ENCODE measurements at regions not wholly inside any gene's neighbourhood (a gene's known extent, or its start where the extent isn't known, plus 50 kb on each side); places are given as distances from the start of the nearest gene placed in this dataset.
"Not testable (repeated sequence)": the region's sequence is repeated elsewhere in the genome, so short reads cannot be mapped to it uniquely, and the experiment has no call there.

- DNase-seq (ENCODE audit: low read depth), result no peak
These were observed 214.2 kb downstream of the SH2D4B start for GRCh38 chr10:80751940-80752339.

- no peak for DNase-seq (ENCODE audit: low read depth)
These were observed 215.9 kb downstream of the SH2D4B start for GRCh38 chr10:80753612-80754011.

- no peak for DNase-seq (ENCODE audit: low read depth)
These were observed 218.2 kb downstream of the SH2D4B start for GRCh38 chr10:80755893-80756292.

- no peak for DNase-seq (ENCODE audit: low read depth)
These were observed 222.0 kb downstream of the SH2D4B start for GRCh38 chr10:80759693-80760092.

- no peak for DNase-seq (ENCODE audit: low read depth)
These were observed 223.2 kb downstream of the SH2D4B start for GRCh38 chr10:80760914-80761371.

GRCh38 chr10:80767963-80768362 is 230.3 kb downstream of the SH2D4B start:
- no peak for DNase-seq (ENCODE audit: low read depth)

GRCh38 chr10:80769700-80770160 is 232.0 kb downstream of the SH2D4B start:
- no peak for DNase-seq (ENCODE audit: low read depth)

- no peak for DNase-seq (ENCODE audit: low read depth)
These were observed 232.5 kb downstream of the SH2D4B start for GRCh38 chr10:80770239-80770638.

- no peak for DNase-seq (ENCODE audit: low read depth)
These were observed 233.6 kb downstream of the SH2D4B start for GRCh38 chr10:80771285-80771684.

- DNase-seq (ENCODE audit: low read depth), result no peak
These were observed 234.3 kb downstream of the SH2D4B start for GRCh38 chr10:80771902-80772555.

- no peak for DNase-seq (ENCODE audit: low read depth)
These were observed 234.9 kb downstream of the SH2D4B start for GRCh38 chr10:80772596-80772995.

GRCh38 chr10:80784695-80785094 is 247.0 kb downstream of the SH2D4B start:
- no peak for DNase-seq (ENCODE audit: low read depth)

- DNase-seq (ENCODE audit: low read depth), result no peak
These were observed 248.6 kb downstream of the SH2D4B start for GRCh38 chr10:80786322-80786721.

- DNase-seq (ENCODE audit: low read depth), result no peak
These were observed 250.2 kb downstream of the SH2D4B start for GRCh38 chr10:80787952-80788351.

- DNase-seq (ENCODE audit: low read depth), result no peak
These were observed 257.3 kb downstream of the SH2D4B start for GRCh38 chr10:80794994-80795393.

- DNase-seq (ENCODE audit: low read depth), result no peak
These were observed 267.8 kb downstream of the SH2D4B start for GRCh38 chr10:80805343-80806020.

GRCh38 chr10:80814147-80814652 is 276.5 kb downstream of the SH2D4B start:
- no peak for DNase-seq (ENCODE audit: low read depth)

GRCh38 chr10:80829151-80829550 is 291.4 kb downstream of the SH2D4B start:
- DNase-seq (ENCODE audit: low read depth), result no peak

GRCh38 chr10:80829562-80829961 is 291.9 kb downstream of the SH2D4B start:
- DNase-seq (ENCODE audit: low read depth), result no peak

GRCh38 chr10:80832693-80833092 is 295.0 kb downstream of the SH2D4B start:
- not testable (repeated sequence) for DNase-seq (ENCODE audit: low read depth)

GRCh38 chr10:80855348-80855971 is 317.8 kb downstream of the SH2D4B start:
- no peak for DNase-seq (ENCODE audit: low read depth)

GRCh38 chr10:80856186-80856585 is 318.5 kb downstream of the SH2D4B start:
- DNase-seq (ENCODE audit: low read depth), result no peak

GRCh38 chr10:80859279-80859678 is 321.6 kb downstream of the SH2D4B start:
- DNase-seq (ENCODE audit: low read depth), result not testable (repeated sequence)

Measured in stimulated activated CD8-positive, alpha-beta memory T cell treated with anti-CD3 and anti-CD28 coated beads, Interleukin-12 subunit alpha, Interleukin-12 subunit beta, amount 100 ng/mL, for 1 hour (primary cell).